Heart left ventricle (tissue), 16 donors: ENCODE measurements at regions not wholly inside any gene's neighbourhood (a gene's known extent, or its start where the extent isn't known, plus 50 kb on each side); places are given as distances from the start of the nearest gene placed in this dataset.

Experiments
- ATAC-seq, 4 donors: fragments of 200-7000 bp; cut with Tn5 transposase; one replicate each; pipeline ENCODE4 v1.9.1; 2020 to 2022; ENCODE audit warnings: moderate library complexity in 4 of 4, mild to moderate bottlenecking in 3 of 4, moderate number of reproducible peaks in 1 of 4
- DNase-seq, 5 donors: peaks; one replicate each; pipeline ENCODE4 v3.0.0-alpha.2; 2020
- H3K27ac ChIP-seq, 12 donors: fragments of 200-600 bp; sonication (generic) in 4 of 12; one replicate each; pipeline versions ENCODE4 v1.5.0 to v1.8.0; 2016 to 2022; ENCODE audit warnings: mild to moderate bottlenecking in 2 of 12
- H3K27me3 ChIP-seq, 9 donors: fragments of 200-600 bp; sonication (generic) in 2 of 9; one replicate each; pipeline versions ENCODE4 v1.5.1 to v1.8.0; 2016 to 2022; ENCODE audit warnings: mild to moderate bottlenecking in 3 of 9
- H3K36me3 ChIP-seq, 9 donors: fragments of 200-600 bp; sonication (generic) in 2 of 9; one replicate each; pipeline versions ENCODE4 v1.5.0 to v1.8.0; 2018 to 2022; ENCODE audit warnings: mild to moderate bottlenecking in 2 of 9
- H3K4me1 ChIP-seq, 12 donors: fragments of 200-600 bp; sonication (generic) in 4 of 12; one replicate each; pipeline versions ENCODE4 v1.5.0 to v1.8.0; 2016 to 2022; ENCODE audit warnings: mild to moderate bottlenecking in 3 of 12
- H3K4me3 ChIP-seq, 12 donors: fragments of 200-600 bp; sonication (generic) in 4 of 12; one replicate each; pipeline versions ENCODE4 v1.5.0 to v1.8.0; 2017 to 2022; ENCODE audit warnings: mild to moderate bottlenecking in 9 of 12, moderate library complexity in 4 of 12
- H3K9me3 ChIP-seq, 12 donors: fragments of 200-600 bp; sonication (generic) in 4 of 12; one replicate each; pipeline versions ENCODE4 v1.5.0 to v1.8.0; 2016 to 2022; ENCODE audit warnings: mild to moderate bottlenecking in 1 of 12
- POLR2A ChIP-seq, 2 donors: fragments of 450-650 bp; IDR thresholded peaks; one replicate each; pipeline ENCODE4 v1.6.1; 2017; ENCODE audit warnings: antibody characterized with exemption in 2 of 2, mild to moderate bottlenecking in 2 of 2, moderate library complexity in 2 of 2
- WGBS, 4 donors: extraction: QIAGEN DNeasy Blood & Tissue Kit in 2 of 4; methylation state at CpG; one replicate each; pipeline versions ENCODE4 v1.1.5 to v1.1.7; 2013 to 2018; 5-methylcytosine and 5-hydroxymethylcytosine counted together
- intact Hi-C, 10 donors: fragments of 100-400 bp; cut with DNase I; formaldehyde crosslinking; loops; one replicate each; pipeline versions ENCODE4 v1.11.1 to v1.14.2; 2022
- TF ChIP-seq, protein P1 (sequence below), 12 donors: fragments of 200-600 bp; sonication (generic) in 4 of 12; IDR thresholded peaks; one replicate each; pipeline versions ENCODE4 v1.5.0 to v1.8.0; 2018 to 2022; ENCODE audit warnings: antibody characterized with exemption in 12 of 12, mild to moderate bottlenecking in 5 of 12
- donor health status: ischemic (EF 13 %, LVEDD 7.1; RV severe dilation, severe dysfunction).
- donor health status: healthy with polysubstance abuse.
- donor health status: DM: no; HTN: yes; CAD: no.
- donor health status: DM: no; HTN: no; CAD: no.
- donor health status: ischemic (EF 25% LVEDD 6.9; RV normal size, moderate dysfunction).
- donor health status: ischemic (EF 25% LVEDD 5.7; RV mildly dilated, moderate dysfunction).
- donor health status: healthy.
- donor health status: DM: yes; HTN: yes; CAD: no.
- donor health status: ischemic (EF 35%, LVEDD 5.7; RV mildly dilated, moderate dysfunction).
- donor health status: nonischemic (EF 11% LVEDD 7.7; RV severe dilation, severe dysfunction).
- donor health status: DM: yes; HTN: yes; CAD: no.
- donor health status: PGD.
- donor health status: ischemic (EF 29% LVEDD 5.4; RV normal size, mild dysfunction).
- donor health status: nonischemic (EF 23%, LVEDD 6.1; RV moderate dilation, normal function).

DNA sequence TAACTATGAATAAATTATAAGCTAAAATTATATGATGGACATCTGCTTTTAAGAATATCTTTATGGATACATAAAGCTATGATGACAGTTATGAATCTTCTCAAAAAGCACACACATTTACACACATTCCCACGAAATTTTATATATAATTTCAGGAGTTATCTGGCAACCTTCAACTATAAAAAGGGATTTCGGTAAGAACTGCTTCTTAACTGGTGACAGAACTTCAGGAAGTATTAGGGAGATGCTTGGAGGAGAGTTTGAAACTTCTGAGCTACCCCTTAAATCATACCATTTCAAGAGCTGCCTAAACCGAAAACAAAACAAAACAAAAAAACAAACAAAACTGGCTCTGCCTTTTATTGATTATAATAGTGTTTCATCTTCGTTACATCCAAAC, 399.4 kb downstream of the ZEB2 start:
- no peak overlapping the region for H3K27ac ChIP-seq
- H3K4me3 ChIP-seq = no peak overlapping the region
- DNase-seq = no peak
- 92 to 98% (median 96%) methylated on average over 4 of the region's 4 CpGs for WGBS, 4 donors
- intact Hi-C loops = no loop called here
- TF ChIP-seq POLR2A (IDR thresholded peaks at IDR 0.05) = no peak
- TF ChIP-seq, protein P1, sequence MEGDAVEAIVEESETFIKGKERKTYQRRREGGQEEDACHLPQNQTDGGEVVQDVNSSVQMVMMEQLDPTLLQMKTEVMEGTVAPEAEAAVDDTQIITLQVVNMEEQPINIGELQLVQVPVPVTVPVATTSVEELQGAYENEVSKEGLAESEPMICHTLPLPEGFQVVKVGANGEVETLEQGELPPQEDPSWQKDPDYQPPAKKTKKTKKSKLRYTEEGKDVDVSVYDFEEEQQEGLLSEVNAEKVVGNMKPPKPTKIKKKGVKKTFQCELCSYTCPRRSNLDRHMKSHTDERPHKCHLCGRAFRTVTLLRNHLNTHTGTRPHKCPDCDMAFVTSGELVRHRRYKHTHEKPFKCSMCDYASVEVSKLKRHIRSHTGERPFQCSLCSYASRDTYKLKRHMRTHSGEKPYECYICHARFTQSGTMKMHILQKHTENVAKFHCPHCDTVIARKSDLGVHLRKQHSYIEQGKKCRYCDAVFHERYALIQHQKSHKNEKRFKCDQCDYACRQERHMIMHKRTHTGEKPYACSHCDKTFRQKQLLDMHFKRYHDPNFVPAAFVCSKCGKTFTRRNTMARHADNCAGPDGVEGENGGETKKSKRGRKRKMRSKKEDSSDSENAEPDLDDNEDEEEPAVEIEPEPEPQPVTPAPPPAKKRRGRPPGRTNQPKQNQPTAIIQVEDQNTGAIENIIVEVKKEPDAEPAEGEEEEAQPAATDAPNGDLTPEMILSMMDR (IDR thresholded peaks at IDR 0.05) = no peak
- H3K36me3 ChIP-seq = no peaks in the 10 kb centered on the region
- ATAC-seq = no peak
- H3K4me1 ChIP-seq = no peaks in the 10 kb centered on the region
- no peaks in the 10 kb centered on the region for H3K27me3 ChIP-seq
- no peaks in the 10 kb centered on the region for H3K9me3 ChIP-seq

DNA sequence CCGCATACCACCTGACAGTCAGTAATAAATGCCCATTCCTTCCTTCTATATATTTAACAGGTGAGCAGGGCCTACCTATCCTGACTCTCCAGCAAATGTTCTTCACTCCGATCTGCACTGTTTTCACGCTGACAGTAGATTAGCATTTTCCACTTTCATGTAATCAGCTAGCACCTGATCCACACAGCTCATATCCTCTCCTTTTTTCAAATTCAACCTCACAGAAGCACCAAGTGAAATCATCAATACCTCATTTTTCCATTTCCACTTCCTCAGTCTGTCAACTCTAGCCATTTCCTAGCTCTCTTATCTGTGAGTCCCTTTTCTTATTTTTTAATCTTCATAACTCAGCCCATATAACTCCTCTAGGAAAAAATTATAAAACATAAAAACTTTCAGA, 402.8 kb downstream of the ZEB2 start:
- intact Hi-C loops = no loop called here
- Histone ChIP-seq H3K36me3 (no peaks in the 10 kb centered on the region), H3K27ac (no peak overlapping the region), H3K4me3 (no peak overlapping the region), H3K27me3 (no peaks in the 10 kb centered on the region), H3K9me3 (peaks cover 0 to 17% (median 0%) of the 10 kb centered on the region in 12 donors), H3K4me1 (no peaks in the 10 kb centered on the region)
- WGBS, 4 donors = 94 to 98% (median 94%) methylated on average over 3 of the region's 3 CpGs
- ATAC-seq (no peak), DNase-seq (no peak)
- no peak for TF ChIP-seq POLR2A (IDR thresholded peaks at IDR 0.05)
- TF ChIP-seq, protein P1 (IDR thresholded peaks at IDR 0.05) = no peak

DNA sequence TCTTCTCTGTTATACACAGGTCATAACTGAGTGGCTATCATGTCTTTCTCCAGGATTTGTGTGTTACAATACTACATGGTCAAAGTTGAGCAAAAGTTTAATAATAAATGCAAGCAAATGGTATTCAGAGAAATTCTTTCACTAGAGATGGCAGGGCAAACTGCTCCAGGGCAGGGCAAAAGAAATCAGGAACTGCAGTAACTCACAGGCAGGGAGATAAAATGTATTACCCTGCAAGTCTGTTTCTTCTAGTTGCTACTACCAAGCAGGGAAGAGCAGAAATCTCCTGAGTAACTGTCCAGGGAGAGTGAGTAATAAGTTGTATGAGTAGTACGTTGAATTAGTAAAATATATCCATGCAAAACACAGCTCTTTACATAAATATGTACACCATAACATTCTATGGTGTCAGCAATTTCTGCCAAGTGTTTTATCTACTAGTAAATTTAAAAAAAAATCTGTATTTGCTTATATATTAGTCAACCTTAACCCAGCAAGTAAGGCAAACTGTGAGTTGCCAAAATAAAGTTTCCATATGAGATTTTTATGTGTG, 404.1 kb downstream of the ZEB2 start:
- Histone ChIP-seq H3K4me1 (peaks cover 0 to 7% (median 0%) of the 10 kb centered on the region in 12 donors), H3K4me3 (no peak overlapping the region), H3K27me3 (no peaks in the 10 kb centered on the region), H3K27ac (no peak overlapping the region), H3K36me3 (no peaks in the 10 kb centered on the region), H3K9me3 (peaks cover 0 to 17% (median 0%) of the 10 kb centered on the region in 12 donors)
- no peak for TF ChIP-seq POLR2A (IDR thresholded peaks at IDR 0.05)
- TF ChIP-seq, protein P1 (IDR thresholded peaks at IDR 0.05) = no peak
- 86 to 100% (median 89%) methylated on average over 1 of the region's 1 CpG for WGBS, 4 donors
- intact Hi-C loops = no loop called here
- no peak for DNase-seq
- no peak for ATAC-seq

DNA sequence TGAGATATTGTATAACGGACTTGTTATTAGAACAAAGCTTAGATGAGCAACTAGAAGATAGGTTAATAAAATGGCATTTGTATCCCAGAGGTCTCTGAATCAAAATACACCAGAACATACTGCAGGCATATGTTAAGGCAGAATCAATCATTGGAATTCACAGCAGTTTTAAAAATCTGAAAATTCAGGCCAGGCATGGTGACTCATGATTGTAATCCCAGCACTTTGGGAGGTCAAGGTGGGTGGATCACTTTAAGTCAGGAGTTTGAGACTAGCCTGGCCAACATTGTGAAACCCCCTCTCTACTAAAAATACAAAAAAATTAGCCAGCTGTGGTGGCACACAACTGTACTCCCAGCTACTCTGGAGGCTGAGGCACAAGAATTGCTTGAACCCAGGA, 405.2 kb downstream of the ZEB2 start:
- ATAC-seq = no peak

More for the DNA sequence above, 405.2 kb downstream of the ZEB2 start:
- TF ChIP-seq, protein P1 (IDR thresholded peaks at IDR 0.05) = no peak
- TF ChIP-seq POLR2A (IDR thresholded peaks at IDR 0.05) = no peak
- Histone ChIP-seq H3K4me1 (peaks cover 0 to 8% (median 0%) of the 10 kb centered on the region in 12 donors), H3K27me3 (no peaks in the 10 kb centered on the region), H3K27ac (no peak overlapping the region), H3K9me3 (peaks cover 0 to 17% (median 0%) of the 10 kb centered on the region in 12 donors), H3K36me3 (no peaks in the 10 kb centered on the region), H3K4me3 (no peak overlapping the region)
- no peak for DNase-seq
- intact Hi-C loops = no loop called here
- WGBS, 4 donors = 95 to 98% (median 97%) methylated on average over 1 of the region's 1 CpG
